Heart left ventricle (tissue), 16 donors: ENCODE measurements at regions not wholly inside any gene's neighbourhood (a gene's known extent, or its start where the extent isn't known, plus 50 kb on each side); places are given as distances from the start of the nearest gene placed in this dataset.
"Not testable (repeated sequence)": the region's sequence is repeated elsewhere in the genome, so short reads cannot be mapped to it uniquely, and the experiment has no call there.

Experiments used
- ATAC-seq, 4 donors: fragments of 200-7000 bp; cut with Tn5 transposase; one replicate each; pipeline ENCODE4 v1.9.1; 2020 to 2022; ENCODE audit warnings: moderate library complexity in 4 of 4, mild to moderate bottlenecking in 3 of 4, moderate number of reproducible peaks in 1 of 4
- DNase-seq, 5 donors: peaks; one replicate each; pipeline ENCODE4 v3.0.0-alpha.2; 2020
- H3K27ac ChIP-seq, 12 donors: fragments of 200-600 bp; sonication (generic) in 4 of 12; one replicate each; pipeline versions ENCODE4 v1.5.0 to v1.8.0; 2016 to 2022; ENCODE audit warnings: mild to moderate bottlenecking in 2 of 12
- H3K27me3 ChIP-seq, 9 donors: fragments of 200-600 bp; sonication (generic) in 2 of 9; one replicate each; pipeline versions ENCODE4 v1.5.1 to v1.8.0; 2016 to 2022; ENCODE audit warnings: mild to moderate bottlenecking in 3 of 9
- H3K36me3 ChIP-seq, 9 donors: fragments of 200-600 bp; sonication (generic) in 2 of 9; one replicate each; pipeline versions ENCODE4 v1.5.0 to v1.8.0; 2018 to 2022; ENCODE audit warnings: mild to moderate bottlenecking in 2 of 9
- H3K4me1 ChIP-seq, 12 donors: fragments of 200-600 bp; sonication (generic) in 4 of 12; one replicate each; pipeline versions ENCODE4 v1.5.0 to v1.8.0; 2016 to 2022; ENCODE audit warnings: mild to moderate bottlenecking in 3 of 12
- H3K4me3 ChIP-seq, 12 donors: fragments of 200-600 bp; sonication (generic) in 4 of 12; one replicate each; pipeline versions ENCODE4 v1.5.0 to v1.8.0; 2017 to 2022; ENCODE audit warnings: mild to moderate bottlenecking in 9 of 12, moderate library complexity in 4 of 12
- H3K9me3 ChIP-seq, 12 donors: fragments of 200-600 bp; sonication (generic) in 4 of 12; one replicate each; pipeline versions ENCODE4 v1.5.0 to v1.8.0; 2016 to 2022; ENCODE audit warnings: mild to moderate bottlenecking in 1 of 12
- POLR2A ChIP-seq, 2 donors: fragments of 450-650 bp; IDR thresholded peaks; one replicate each; pipeline ENCODE4 v1.6.1; 2017; ENCODE audit warnings: antibody characterized with exemption in 2 of 2, mild to moderate bottlenecking in 2 of 2, moderate library complexity in 2 of 2
- WGBS, 4 donors: extraction: QIAGEN DNeasy Blood & Tissue Kit in 2 of 4; methylation state at CpG; one replicate each; pipeline versions ENCODE4 v1.1.5 to v1.1.7; 2013 to 2018; 5-methylcytosine and 5-hydroxymethylcytosine counted together
- intact Hi-C, 10 donors: fragments of 100-400 bp; cut with DNase I; formaldehyde crosslinking; loops; one replicate each; pipeline versions ENCODE4 v1.11.1 to v1.14.2; 2022
- TF ChIP-seq, protein P1 (sequence below), 12 donors: fragments of 200-600 bp; sonication (generic) in 4 of 12; IDR thresholded peaks; one replicate each; pipeline versions ENCODE4 v1.5.0 to v1.8.0; 2018 to 2022; ENCODE audit warnings: antibody characterized with exemption in 12 of 12, mild to moderate bottlenecking in 5 of 12
- donor health status: ischemic (EF 13 %, LVEDD 7.1; RV severe dilation, severe dysfunction).
- donor health status: healthy with polysubstance abuse.
- donor health status: DM: no; HTN: yes; CAD: no.
- donor health status: DM: no; HTN: no; CAD: no.
- donor health status: ischemic (EF 25% LVEDD 6.9; RV normal size, moderate dysfunction).
- donor health status: ischemic (EF 25% LVEDD 5.7; RV mildly dilated, moderate dysfunction).
- donor health status: healthy.
- donor health status: DM: yes; HTN: yes; CAD: no.
- donor health status: ischemic (EF 35%, LVEDD 5.7; RV mildly dilated, moderate dysfunction).
- donor health status: nonischemic (EF 11% LVEDD 7.7; RV severe dilation, severe dysfunction).
- donor health status: DM: yes; HTN: yes; CAD: no.
- donor health status: PGD.
- donor health status: ischemic (EF 29% LVEDD 5.4; RV normal size, mild dysfunction).
- donor health status: nonischemic (EF 23%, LVEDD 6.1; RV moderate dilation, normal function).

DNA sequence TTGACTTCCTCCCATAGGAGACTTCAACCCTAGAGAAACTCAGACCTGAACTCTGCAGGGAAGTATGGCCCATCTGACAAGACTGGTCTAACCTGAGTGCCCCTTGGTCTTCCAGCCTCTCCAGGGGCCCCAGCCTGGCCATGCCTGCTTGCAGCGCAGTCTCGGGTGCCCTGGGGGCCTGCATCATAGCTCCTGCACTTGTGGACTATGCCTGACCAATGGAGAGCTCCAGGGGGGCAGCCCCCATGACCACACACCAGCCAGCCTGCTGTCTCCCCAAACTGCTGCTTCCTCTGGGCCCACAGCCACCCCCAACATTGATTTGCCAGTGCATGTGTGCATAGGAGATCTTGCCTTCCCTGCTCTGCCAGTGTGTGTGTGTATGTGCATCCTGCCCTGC, 608.6 kb upstream of the MARCKS start:
- H3K9me3 ChIP-seq = peaks cover 0 to 10% (median 1%) of the 10 kb centered on the region in 12 donors
- H3K27ac ChIP-seq = no peak overlapping the region
- H3K36me3 ChIP-seq = no peaks in the 10 kb centered on the region
- no peaks in the 10 kb centered on the region for H3K27me3 ChIP-seq
- H3K4me3 ChIP-seq = no peak overlapping the region
- TF ChIP-seq, protein P1, sequence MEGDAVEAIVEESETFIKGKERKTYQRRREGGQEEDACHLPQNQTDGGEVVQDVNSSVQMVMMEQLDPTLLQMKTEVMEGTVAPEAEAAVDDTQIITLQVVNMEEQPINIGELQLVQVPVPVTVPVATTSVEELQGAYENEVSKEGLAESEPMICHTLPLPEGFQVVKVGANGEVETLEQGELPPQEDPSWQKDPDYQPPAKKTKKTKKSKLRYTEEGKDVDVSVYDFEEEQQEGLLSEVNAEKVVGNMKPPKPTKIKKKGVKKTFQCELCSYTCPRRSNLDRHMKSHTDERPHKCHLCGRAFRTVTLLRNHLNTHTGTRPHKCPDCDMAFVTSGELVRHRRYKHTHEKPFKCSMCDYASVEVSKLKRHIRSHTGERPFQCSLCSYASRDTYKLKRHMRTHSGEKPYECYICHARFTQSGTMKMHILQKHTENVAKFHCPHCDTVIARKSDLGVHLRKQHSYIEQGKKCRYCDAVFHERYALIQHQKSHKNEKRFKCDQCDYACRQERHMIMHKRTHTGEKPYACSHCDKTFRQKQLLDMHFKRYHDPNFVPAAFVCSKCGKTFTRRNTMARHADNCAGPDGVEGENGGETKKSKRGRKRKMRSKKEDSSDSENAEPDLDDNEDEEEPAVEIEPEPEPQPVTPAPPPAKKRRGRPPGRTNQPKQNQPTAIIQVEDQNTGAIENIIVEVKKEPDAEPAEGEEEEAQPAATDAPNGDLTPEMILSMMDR (IDR thresholded peaks at IDR 0.05) = no peak
- intact Hi-C loops = no loop called here
- no peaks in the 10 kb centered on the region for H3K4me1 ChIP-seq
- 74 to 100% (median 79%) methylated on average over 2 of the region's 2 CpGs for WGBS, 4 donors
- DNase-seq (peak in 1 of 5 donors; percentile 37), ATAC-seq (no peak)

DNA sequence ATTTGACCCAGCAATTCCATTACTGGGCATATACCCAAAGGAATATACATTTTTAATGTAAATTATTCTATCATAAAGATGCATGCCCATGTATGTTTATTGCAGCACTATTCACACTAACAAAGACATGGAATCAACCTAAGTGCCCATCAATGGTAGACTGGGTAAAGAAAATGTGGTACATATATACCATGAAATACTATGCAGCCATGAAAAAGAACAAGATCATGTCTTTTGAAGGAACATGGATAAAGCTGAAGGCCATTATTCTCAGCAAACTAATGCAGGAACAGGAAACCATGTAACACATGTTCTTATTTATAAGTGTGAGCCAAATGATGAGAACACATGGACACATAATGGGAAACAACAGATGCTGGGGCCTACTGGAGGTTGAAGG, 603.0 kb upstream of the MARCKS start:
- H3K4me3 ChIP-seq, DNase-seq, H3K4me1 ChIP-seq, intact Hi-C loops, ATAC-seq, H3K36me3 ChIP-seq, H3K27me3 ChIP-seq, H3K27ac ChIP-seq: not testable (repeated sequence)
- peaks cover 0 to 28% (median 1%) of the 10 kb centered on the region in 12 donors for H3K9me3 ChIP-seq

DNA sequence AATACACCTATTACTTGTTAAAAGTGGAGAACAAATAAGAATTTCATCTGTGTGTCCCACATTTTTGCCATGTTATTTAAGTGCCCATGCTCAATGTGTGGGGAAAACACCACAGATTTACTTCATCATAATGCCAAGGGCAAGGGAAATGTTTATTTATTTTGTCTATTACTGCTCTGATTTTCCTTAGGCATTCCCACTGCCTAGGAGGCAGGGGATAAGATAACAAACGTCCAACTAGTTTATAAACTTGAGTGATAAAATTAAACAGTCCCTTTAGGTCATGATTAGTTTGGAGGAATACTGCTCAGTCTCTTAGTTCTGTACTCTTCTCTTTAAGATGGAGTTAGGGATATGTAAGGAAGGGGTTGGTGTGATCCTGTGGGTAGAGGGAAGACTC, 598.4 kb upstream of the MARCKS start:
- Histone ChIP-seq H3K27me3 (no peaks in the 10 kb centered on the region), H3K4me1 (no peaks in the 10 kb centered on the region), H3K4me3 (no peak overlapping the region), H3K9me3 (peaks cover 0 to 30% (median 0%) of the 10 kb centered on the region in 12 donors), H3K27ac (no peak overlapping the region), H3K36me3 (no peaks in the 10 kb centered on the region)
- TF ChIP-seq POLR2A (IDR thresholded peaks at IDR 0.05) = no peak
- TF ChIP-seq, protein P1 (IDR thresholded peaks at IDR 0.05) = no peak
- DNase-seq (no peak), ATAC-seq (no peak)
- 26 to 37% (median 28%) methylated on average over 1 of the region's 1 CpG for WGBS, 4 donors
- intact Hi-C loops = no loop called here

DNA sequence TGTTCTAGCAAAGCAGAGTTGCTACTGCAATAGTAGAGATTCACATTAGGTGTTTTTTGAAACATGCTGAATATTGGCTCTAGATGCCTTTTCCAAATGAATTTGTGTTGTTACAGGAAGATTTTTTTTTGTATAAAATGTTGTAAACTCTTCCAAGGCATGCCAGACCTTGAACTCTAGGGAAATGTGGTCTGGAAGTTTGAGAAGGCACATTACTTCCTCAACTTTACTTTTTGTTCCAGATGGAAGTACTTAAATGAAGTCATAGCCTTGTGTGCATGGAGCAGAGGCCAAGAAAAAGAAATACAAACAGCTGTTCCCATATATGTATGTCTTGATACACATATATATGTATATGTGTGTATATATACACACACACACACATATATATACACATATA, 585.7 kb upstream of the MARCKS start:
- H3K36me3 ChIP-seq = no peaks in the 10 kb centered on the region
- DNase-seq (peak in 1 of 5 donors; percentile 18), ATAC-seq (peak; percentile 20 to 76 (median 64))
- no peaks in the 10 kb centered on the region for H3K27me3 ChIP-seq
- TF ChIP-seq POLR2A (IDR thresholded peaks at IDR 0.05) = no peak
- TF ChIP-seq, protein P1 (IDR thresholded peaks at IDR 0.05) = no peak
- no peak overlapping the region for H3K27ac ChIP-seq
- H3K4me1 ChIP-seq = peaks cover 0 to 9% (median 0%) of the 10 kb centered on the region in 12 donors
- intact Hi-C loops = no loop called here
- no peak overlapping the region for H3K4me3 ChIP-seq
- H3K9me3 ChIP-seq = peaks cover 0 to 51% (median 37%) of the 10 kb centered on the region in 12 donors

DNA sequence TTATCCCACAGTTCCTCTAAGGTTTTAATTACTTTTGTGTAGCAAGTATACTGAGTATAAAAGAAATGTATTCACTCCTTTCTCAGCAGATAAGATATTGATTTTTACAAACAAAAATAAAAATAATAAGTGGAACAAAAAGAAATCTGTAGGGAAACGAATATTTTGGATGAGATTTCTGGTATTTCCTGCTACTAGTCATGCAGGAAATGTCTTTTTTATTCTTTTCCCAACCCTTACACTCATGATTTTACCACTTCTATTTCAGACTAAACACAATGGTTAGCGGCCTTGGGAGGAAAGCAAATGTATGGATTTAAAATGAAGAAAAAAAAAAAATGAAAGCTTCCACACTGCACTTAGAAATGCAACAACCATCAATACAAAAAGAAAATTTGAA, 580.5 kb upstream of the MARCKS start:
- ATAC-seq (no peak), DNase-seq (no peak)
- Histone ChIP-seq H3K27me3 (no peaks in the 10 kb centered on the region), H3K4me1 (peaks cover 0 to 12% (median 0%) of the 10 kb centered on the region in 12 donors), H3K27ac (no peak overlapping the region), H3K36me3 (no peaks in the 10 kb centered on the region), H3K9me3 (peaks cover 0 to 4% (median 0%) of the 10 kb centered on the region in 12 donors), H3K4me3 (no peak overlapping the region)
- TF ChIP-seq, protein P1 (IDR thresholded peaks at IDR 0.05) = no peak
- TF ChIP-seq POLR2A (IDR thresholded peaks at IDR 0.05) = no peak
- intact Hi-C loops = no loop called here
- WGBS, 4 donors = 41 to 56% (median 44%) methylated on average over 2 of the region's 2 CpGs
